B cell (primary cell): ENCODE measurements at regions not wholly inside any gene's neighbourhood (a gene's known extent, or its start where the extent isn't known, plus 50 kb on each side); places are given as distances from the start of the nearest gene placed in this dataset.

ENCODE experiments used
- CTCF ChIP-seq: fragments of 200-600 bp; IDR thresholded peaks from one replicate; pipeline ENCODE4 v1.8.0; 2022; ENCODE audit warnings: antibody characterized with exemption, mild to moderate bottlenecking
- EZH2 ChIP-seq: IDR thresholded peaks from 2 replicates; pipeline ENCODE4 v1.6.1; 2012; ENCODE audit warnings: borderline replicate concordance, low read depth, mild to moderate bottlenecking, moderate library complexity, low read length; ENCODE audit not compliant: insufficient read depth, poor library complexity, severe bottlenecking

DNA sequence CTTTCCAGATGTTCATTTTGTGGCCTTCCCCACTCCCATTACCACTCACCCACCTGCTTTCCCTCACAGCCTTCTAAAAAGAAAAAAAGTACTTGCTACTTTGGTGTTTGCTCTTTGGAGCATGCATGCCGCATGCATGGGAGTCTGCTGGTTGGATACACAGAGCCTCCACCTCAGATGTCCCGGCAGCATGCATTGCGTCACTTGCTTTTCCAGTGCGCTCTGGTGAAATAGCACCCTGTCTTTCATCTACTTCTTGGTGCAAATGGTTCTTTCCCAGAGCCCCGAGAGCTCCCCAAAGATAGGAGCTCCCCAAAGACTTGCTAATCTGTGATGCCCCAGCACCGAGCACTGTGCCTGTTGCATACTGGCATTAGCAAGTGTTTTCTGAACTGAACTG is 333.2 kb upstream of the ZNF507 start:
- TF ChIP-seq CTCF = no peak
- no peak for TF ChIP-seq EZH2
